Astrocyte (in vitro differentiated cells and primary cell): ENCODE measurements at regions not wholly inside any gene's neighbourhood (a gene's known extent, or its start where the extent isn't known, plus 50 kb on each side); places are given as distances from the start of the nearest gene placed in this dataset.

Source experiments
- DNase-seq: peaks from one replicate; pipeline ENCODE4 v3.0.0-alpha.2; 2010; ENCODE audit warnings: low read depth
- FAIRE-seq: peaks from 2 replicates; lab custom pipeline; 2011; peaks lifted over from hg19 to GRCh38; lab: Jason Lieb, UNC
- H2AFZ ChIP-seq: 2 replicates; pipeline ENCODE4 v1.6.0; 2012; ENCODE audit warnings: low read depth, low read length, inconsistent platforms
- H3K27ac ChIP-seq: 2 replicates; pipeline ENCODE4 v1.5.1; 2011; ENCODE audit warnings: low read depth, low read length, inconsistent platforms
- H3K27me3 ChIP-seq: 2 replicates; pipeline ENCODE4 v1.6.0; 2011; ENCODE audit warnings: low read length, inconsistent platforms; ENCODE audit not compliant: insufficient read depth
- H3K36me3 ChIP-seq: 2 replicates; pipeline ENCODE4 v1.5.1; 2011; ENCODE audit warnings: low read length, inconsistent platforms; ENCODE audit not compliant: insufficient read depth
- H3K4me1 ChIP-seq: 2 replicates; pipeline ENCODE4 v1.5.1; 2011; ENCODE audit warnings: low read length, inconsistent platforms; ENCODE audit not compliant: insufficient read depth
- H3K4me2 ChIP-seq: 2 replicates; pipeline ENCODE4 v1.6.0; 2012; ENCODE audit warnings: low read length, inconsistent platforms
- H3K4me3 ChIP-seq: 2 replicates; pipeline ENCODE4 v1.5.1; 2011; ENCODE audit warnings: low read depth, mild to moderate bottlenecking, low read length, inconsistent platforms; ENCODE audit not compliant: insufficient read depth
- H3K79me2 ChIP-seq: 2 replicates; pipeline ENCODE4 v1.6.0; 2012; ENCODE audit warnings: mild to moderate bottlenecking, low read length, inconsistent platforms; ENCODE audit not compliant: insufficient read depth
- H3K9ac ChIP-seq: 2 replicates; pipeline ENCODE4 v1.6.0; 2012; ENCODE audit warnings: mild to moderate bottlenecking, low read length, inconsistent platforms
- H3K9me3 ChIP-seq: 2 replicates; pipeline ENCODE4 v1.5.1; 2012; ENCODE audit warnings: low read depth, mild to moderate bottlenecking, low read length, inconsistent platforms; ENCODE audit not compliant: insufficient read depth
- H4K20me1 ChIP-seq: 2 replicates; pipeline ENCODE4 v1.6.0; 2012; ENCODE audit warnings: low read length, inconsistent platforms; ENCODE audit not compliant: insufficient read depth
- H3K27ac Mint-ChIP-seq: one replicate; pipeline ENCODE4 v1.8.0; 2021; ENCODE audit warnings: mild to moderate bottlenecking, mixed read lengths; ENCODE audit not compliant: unreplicated experiment
- H3K27me3 Mint-ChIP-seq: one replicate; pipeline ENCODE4 v1.8.0; 2021; ENCODE audit warnings: low read depth, mixed read lengths; ENCODE audit not compliant: unreplicated experiment
- H3K36me3 Mint-ChIP-seq: one replicate; pipeline ENCODE4 v1.8.0; 2021; ENCODE audit warnings: low read depth, mixed read lengths; ENCODE audit not compliant: unreplicated experiment
- H3K4me1 Mint-ChIP-seq: one replicate; pipeline ENCODE4 v1.8.0; 2021; ENCODE audit warnings: low read depth, mixed read lengths; ENCODE audit not compliant: unreplicated experiment
- H3K4me3 Mint-ChIP-seq: one replicate; pipeline ENCODE4 v1.8.0; 2021; ENCODE audit warnings: mild to moderate bottlenecking, moderate library complexity, mixed read lengths; ENCODE audit not compliant: unreplicated experiment
- H3K9me3 Mint-ChIP-seq: one replicate; pipeline ENCODE4 v1.8.0; 2021; ENCODE audit warnings: mild to moderate bottlenecking, mixed read lengths; ENCODE audit not compliant: unreplicated experiment
- CTCF ChIP-seq: IDR thresholded peaks from 2 replicates; pipeline ENCODE4 v1.5.1; 2011; ENCODE audit warnings: low read depth, mild to moderate bottlenecking, inconsistent platforms, low read length, moderate library complexity; ENCODE audit not compliant: insufficient read depth
- EZH2 ChIP-seq: IDR thresholded peaks from 2 replicates; pipeline ENCODE4 v1.6.1; 2012; ENCODE audit warnings: mild to moderate bottlenecking, low read length, inconsistent platforms; ENCODE audit not compliant: insufficient read depth

GRCh38 chr5:167793700-167794099 lies 497.7 kb upstream of the WWC1 start:
- Mint-ChIP-seq H3K36me3 (peaks cover 4% of the 10 kb centered on the region), H3K27me3 (no peaks in the 10 kb centered on the region), H3K27ac (no peak overlapping the region), H3K4me1 (peaks cover 20% of the 10 kb centered on the region), H3K4me3 (no peak overlapping the region), H3K9me3 (no peaks in the 10 kb centered on the region)
- H3K4me2 ChIP-seq = no peak overlapping the region
- H3K9me3 ChIP-seq = no peaks in the 10 kb centered on the region
- DNase-seq (no peak), FAIRE-seq (no peak)
- no peak overlapping the region for H3K9ac ChIP-seq
- no peaks in the 10 kb centered on the region for H3K79me2 ChIP-seq
- H3K36me3 ChIP-seq = no peaks in the 10 kb centered on the region
- H2AFZ ChIP-seq = no peak overlapping the region
- TF ChIP-seq EZH2 = no peak
- TF ChIP-seq CTCF = no peak
- H3K27ac ChIP-seq = no peak overlapping the region
- H3K27me3 ChIP-seq = no peaks in the 10 kb centered on the region
- no peaks in the 10 kb centered on the region for H4K20me1 ChIP-seq
- H3K4me3 ChIP-seq = no peak overlapping the region
- H3K4me1 ChIP-seq = peaks cover 5% of the 10 kb centered on the region

GRCh38 chr5:167794121-167794520 lies 497.3 kb upstream of the WWC1 start:
- Histone ChIP-seq H3K9ac (no peak overlapping the region), H3K4me3 (no peak overlapping the region), H3K79me2 (no peaks in the 10 kb centered on the region), H3K27ac (no peak overlapping the region), H2AFZ (no peak overlapping the region), H3K27me3 (no peaks in the 10 kb centered on the region), H3K9me3 (no peaks in the 10 kb centered on the region), H3K4me2 (no peak overlapping the region), H4K20me1 (no peaks in the 10 kb centered on the region), H3K36me3 (no peaks in the 10 kb centered on the region), H3K4me1 (peaks cover 5% of the 10 kb centered on the region)
- H3K9me3 Mint-ChIP-seq = no peaks in the 10 kb centered on the region
- peak; percentile 70 for FAIRE-seq
- no peak for DNase-seq
- peaks cover 2% of the 10 kb centered on the region for H3K36me3 Mint-ChIP-seq
- TF ChIP-seq EZH2 (no peak), CTCF (no peak)
- H3K4me3 Mint-ChIP-seq = no peak overlapping the region
- no peak overlapping the region for H3K27ac Mint-ChIP-seq
- no peaks in the 10 kb centered on the region for H3K27me3 Mint-ChIP-seq
- peaks cover 21% of the 10 kb centered on the region for H3K4me1 Mint-ChIP-seq

- no peaks in the 10 kb centered on the region for H3K36me3 ChIP-seq
- TF ChIP-seq EZH2 (no peak), CTCF (no peak)
- DNase-seq (peak; percentile 74), FAIRE-seq (peak; percentile 9)
- Mint-ChIP-seq H3K27me3 (no peaks in the 10 kb centered on the region), H3K9me3 (no peaks in the 10 kb centered on the region), H3K27ac (no peak overlapping the region), H3K4me3 (no peak overlapping the region), H3K36me3 (peaks cover 4% of the 10 kb centered on the region), H3K4me1 (peaks cover 16% of the 10 kb centered on the region)
- H3K27me3 ChIP-seq = no peaks in the 10 kb centered on the region
- no peaks in the 10 kb centered on the region for H3K79me2 ChIP-seq
- no peak overlapping the region for H2AFZ ChIP-seq
- no peaks in the 10 kb centered on the region for H3K4me1 ChIP-seq
- H4K20me1 ChIP-seq = no peaks in the 10 kb centered on the region
- H3K9ac ChIP-seq = no peak overlapping the region
- no peaks in the 10 kb centered on the region for H3K9me3 ChIP-seq
- H3K4me3 ChIP-seq = no peak overlapping the region
- no peak overlapping the region for H3K27ac ChIP-seq
- no peak overlapping the region for H3K4me2 ChIP-seq
These were observed 494.8 kb upstream of the WWC1 start for GRCh38 chr5:167796672-167797071.
